SK-N-MC (cell line): ENCODE measurements at regions not wholly inside any gene's neighbourhood (a gene's known extent, or its start where the extent isn't known, plus 50 kb on each side); places are given as distances from the start of the nearest gene placed in this dataset.

Experiments used
- DNase-seq: peaks from one replicate; pipeline ENCODE4 v3.0.0-alpha.2; 2011; ENCODE audit warnings: low read depth, low spot score
- H3K27ac ChIP-seq: fragments of 200-600 bp; sonication (generic); 2 replicates; pipeline ENCODE4 v1.5.1; 2016; ENCODE audit warnings: mixed run types
- H3K36me3 ChIP-seq: fragments of 200-600 bp; sonication (generic); 2 replicates; pipeline ENCODE4 v1.6.1; 2017; ENCODE audit warnings: antibody characterized with exemption, low read length, mixed read lengths; ENCODE audit not compliant: insufficient read depth
- H3K4me3 ChIP-seq: fragments of 200-600 bp; sonication (generic); 2 replicates; pipeline ENCODE4 v1.5.1; 2016
- H3K9ac ChIP-seq: fragments of 200-600 bp; sonication (generic); 2 replicates; pipeline ENCODE4 v1.8.0; 2017; ENCODE audit warnings: mixed run types, mixed read lengths; ENCODE audit not compliant: insufficient read length
- H3K9me3 ChIP-seq: fragments of 200-600 bp; sonication (generic); 2 replicates; pipeline ENCODE4 v1.6.1; 2017; ENCODE audit warnings: low read depth, mild to moderate bottlenecking, antibody characterized with exemption, low read length, moderate library complexity, mixed read lengths
- EZH2 ChIP-seq: fragments of 200-600 bp; sonication (generic); IDR thresholded peaks from one replicate; pipeline ENCODE4 v1.6.1; 2017; ENCODE audit warnings: antibody characterized with exemption
- FOXP2 ChIP-seq: optimal IDR thresholded peaks from 2 replicates; pipeline ENCODE3; 2011; ENCODE audit warnings: mild to moderate bottlenecking, moderate library complexity; ENCODE audit not compliant: insufficient read depth; ENCODE audit errors: extremely low read length, control extremely low read depth
- POLR2AphosphoS5 ChIP-seq: IDR thresholded peaks from 2 replicates; pipeline ENCODE4 v1.6.1; 2012; ENCODE audit warnings: mild to moderate bottlenecking, low read depth, low read length, borderline replicate concordance

DNA sequence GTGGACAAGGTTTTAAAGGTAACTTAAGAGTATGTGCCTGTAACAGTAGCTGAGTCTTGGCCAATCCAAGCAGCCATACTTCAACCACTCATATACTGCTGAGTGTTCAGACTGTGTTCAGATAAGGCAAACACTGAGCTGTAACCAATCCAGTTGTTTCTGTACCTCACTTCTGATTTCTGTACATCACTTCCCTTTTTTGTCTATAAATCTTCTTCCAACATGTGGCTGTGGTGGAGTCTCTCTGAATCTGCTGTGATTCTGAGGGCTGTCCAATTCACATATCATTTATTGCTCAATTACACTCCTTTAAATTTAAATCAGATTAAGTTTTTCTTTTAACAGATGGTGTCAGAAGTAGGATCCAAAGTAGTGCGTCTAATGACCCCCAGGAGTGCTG, 149.5 kb upstream of the PHF14 start:
- DNase-seq: no peak
- TF ChIP-seq POLR2AphosphoS5: no peak
- no peaks in the 10 kb centered on the region for H3K9me3 ChIP-seq
- no peak overlapping the region for H3K4me3 ChIP-seq
- H3K9ac ChIP-seq: no peak overlapping the region
- no peaks in the 10 kb centered on the region for H3K36me3 ChIP-seq
- H3K27ac ChIP-seq: no peak overlapping the region

DNA sequence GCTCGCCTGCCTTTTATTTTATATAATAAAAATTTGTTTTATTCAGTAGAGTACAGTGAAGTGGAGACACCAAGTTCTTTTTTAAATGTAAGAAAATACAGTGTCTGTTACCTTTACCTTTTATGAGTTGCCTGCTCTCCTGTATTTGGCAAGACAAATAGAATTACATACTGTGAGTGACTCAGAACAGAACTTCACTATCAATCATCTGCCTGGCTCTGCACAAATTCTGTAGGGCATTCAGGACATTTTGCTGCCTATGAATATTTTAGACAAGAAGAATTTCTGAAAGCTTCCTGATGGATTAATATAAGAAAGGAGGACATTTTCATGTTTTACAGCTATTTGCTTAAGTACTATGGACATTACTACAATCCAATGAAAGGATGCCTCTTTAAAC, 135.4 kb upstream of the PHF14 start:
- Histone ChIP-seq H3K9me3 (no peaks in the 10 kb centered on the region), H3K27ac (no peak overlapping the region), H3K4me3 (no peak overlapping the region), H3K36me3 (no peaks in the 10 kb centered on the region), H3K9ac (no peak overlapping the region)
- TF ChIP-seq POLR2AphosphoS5 (no peak), FOXP2 (no peak), EZH2 (no peak)
- no peak for DNase-seq

DNA sequence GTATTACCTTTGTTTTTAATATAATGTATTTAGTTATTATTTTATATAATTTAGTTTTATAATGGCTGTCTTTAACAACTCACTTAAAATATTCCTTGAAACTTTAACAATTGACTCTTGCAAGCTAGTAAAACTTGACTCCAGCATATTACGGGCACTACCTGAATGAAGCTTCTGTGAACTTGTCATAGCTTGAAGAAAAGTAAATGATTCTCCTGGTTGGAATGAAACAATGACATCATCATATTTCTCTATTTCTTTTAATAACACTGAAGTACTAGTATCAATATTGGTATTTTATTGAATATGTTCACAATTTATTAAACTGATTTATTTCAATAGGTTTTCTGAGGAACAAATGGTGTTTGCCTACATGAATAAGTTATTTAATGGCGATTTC, 128.4 kb upstream of the PHF14 start:
- Histone ChIP-seq H3K4me3 (no peak overlapping the region), H3K9me3 (no peaks in the 10 kb centered on the region), H3K36me3 (no peaks in the 10 kb centered on the region), H3K27ac (no peak overlapping the region), H3K9ac (no peak overlapping the region)
- DNase-seq: no peak
- no peak for TF ChIP-seq EZH2
- no peak for TF ChIP-seq POLR2AphosphoS5
- no peak for TF ChIP-seq FOXP2

DNA sequence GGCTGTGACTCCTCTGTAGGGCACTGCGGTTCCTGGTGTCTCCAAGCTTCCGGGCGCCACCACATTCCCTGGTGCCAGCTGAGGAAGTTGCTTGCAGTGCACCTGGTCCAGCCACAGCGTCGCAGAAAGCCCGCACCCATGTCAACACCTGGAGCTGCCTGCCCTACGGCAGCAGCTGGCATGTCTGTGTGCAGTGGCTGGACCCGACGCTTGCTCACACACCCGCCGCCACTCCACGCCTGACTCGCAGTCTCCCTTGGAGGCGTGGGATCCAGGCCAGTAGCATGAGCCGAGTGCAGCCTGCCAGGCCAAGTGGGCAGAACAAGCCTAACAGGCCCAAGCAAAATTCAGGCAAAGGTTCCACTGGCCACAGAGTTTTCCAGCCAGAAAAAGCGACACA, 118.1 kb upstream of the PHF14 start:
- TF ChIP-seq FOXP2 (no peak), POLR2AphosphoS5 (no peak), EZH2 (no peak)
- Histone ChIP-seq H3K4me3 (no peak overlapping the region), H3K9ac (no peak overlapping the region), H3K27ac (no peak overlapping the region), H3K36me3 (no peaks in the 10 kb centered on the region), H3K9me3 (no peaks in the 10 kb centered on the region)
- DNase-seq: no peak

DNA sequence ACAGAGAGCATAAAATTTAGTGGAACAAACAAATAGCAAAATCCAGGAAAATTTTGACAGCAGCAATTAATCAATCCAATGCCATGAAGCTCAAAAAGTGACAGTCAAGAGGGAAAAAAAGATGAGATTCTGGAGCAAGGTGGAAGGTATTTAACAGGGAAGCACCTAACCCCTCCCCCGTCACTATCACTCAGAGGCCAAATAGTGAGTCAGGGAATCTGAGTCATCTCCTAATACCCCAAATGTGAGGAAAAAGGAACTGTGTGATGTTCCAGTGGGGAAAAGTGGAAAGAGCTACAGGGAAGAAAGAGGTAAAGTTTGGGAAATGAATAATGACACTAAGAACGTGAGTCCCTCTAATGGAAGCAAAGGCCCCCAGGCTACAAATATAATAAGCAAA, 113.2 kb upstream of the PHF14 start:
- Histone ChIP-seq H3K9ac (no peak overlapping the region), H3K9me3 (no peaks in the 10 kb centered on the region), H3K27ac (no peak overlapping the region), H3K4me3 (no peak overlapping the region), H3K36me3 (no peaks in the 10 kb centered on the region)
- TF ChIP-seq EZH2: no peak
- TF ChIP-seq POLR2AphosphoS5: no peak
- no peak for TF ChIP-seq FOXP2
- no peak for DNase-seq

DNA sequence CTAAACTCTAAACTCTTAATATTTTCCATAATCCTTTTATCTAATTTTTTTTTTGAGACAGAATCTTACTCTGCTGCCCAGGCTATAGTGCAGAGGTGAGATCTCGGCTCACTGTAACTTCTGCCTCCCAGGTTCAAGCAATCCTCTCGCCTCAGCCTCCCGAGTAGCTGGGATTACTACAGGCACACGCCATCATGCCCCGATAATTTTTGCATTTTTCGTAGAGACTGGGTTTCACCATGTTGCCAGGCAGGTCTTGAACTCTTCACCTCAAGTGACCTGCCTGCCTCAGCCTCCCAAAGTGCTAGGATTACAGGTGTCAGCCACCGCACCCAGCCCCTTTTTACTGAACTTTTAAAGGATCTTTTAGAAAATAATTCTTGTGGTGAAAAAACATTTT, 110.2 kb upstream of the PHF14 start:
- no peak for DNase-seq
- Histone ChIP-seq H3K9ac (no peak overlapping the region), H3K36me3 (no peaks in the 10 kb centered on the region), H3K27ac (no peak overlapping the region), H3K4me3 (no peak overlapping the region), H3K9me3 (no peaks in the 10 kb centered on the region)
- no peak for TF ChIP-seq EZH2
- TF ChIP-seq POLR2AphosphoS5: no peak
- TF ChIP-seq FOXP2: no peak

DNA sequence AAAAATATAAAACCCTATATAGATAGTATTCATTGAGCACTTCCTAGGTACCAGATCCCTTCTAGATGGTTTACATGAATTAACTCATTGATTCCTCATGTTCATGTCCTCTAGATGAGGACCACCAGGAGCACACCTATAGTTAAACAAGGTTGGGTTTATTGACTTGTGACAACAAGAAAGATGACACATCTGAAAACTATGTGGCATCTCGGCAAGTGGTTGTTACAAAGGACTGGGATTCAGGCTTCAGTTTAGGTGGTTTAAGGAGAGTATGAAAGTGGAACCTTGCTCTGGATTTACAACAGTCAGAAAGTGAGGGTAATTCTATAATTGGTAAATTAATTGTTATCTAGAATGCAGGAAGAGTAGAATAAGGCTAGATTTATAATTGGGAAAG, 99.0 kb upstream of the PHF14 start:
- H3K9me3 ChIP-seq: no peaks in the 10 kb centered on the region
- no peak overlapping the region for H3K9ac ChIP-seq
- DNase-seq: no peak
- no peak overlapping the region for H3K4me3 ChIP-seq
- TF ChIP-seq EZH2: no peak
- TF ChIP-seq FOXP2: no peak
- no peak overlapping the region for H3K27ac ChIP-seq
- H3K36me3 ChIP-seq: no peaks in the 10 kb centered on the region

DNA sequence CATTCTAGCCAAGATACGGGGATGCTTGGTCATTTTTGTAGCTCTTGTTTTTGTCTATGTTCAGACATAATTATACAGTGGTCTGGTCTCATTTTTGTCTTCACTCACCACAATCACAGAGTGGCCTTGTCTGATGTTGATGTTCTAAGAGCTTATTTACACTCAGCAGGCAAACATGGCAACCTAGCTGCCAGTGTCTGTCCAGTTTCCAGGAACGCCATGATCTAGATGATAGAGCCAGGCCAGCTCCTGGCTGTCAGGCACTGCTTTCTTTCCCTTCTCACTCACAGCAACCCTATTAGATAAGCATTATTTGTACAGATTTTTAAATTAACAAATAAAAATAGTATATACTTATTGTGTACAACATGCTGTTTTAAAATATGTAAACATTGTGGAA, 98.6 kb upstream of the PHF14 start:
- no peak for DNase-seq
- H3K9me3 ChIP-seq: no peaks in the 10 kb centered on the region
- no peak overlapping the region for H3K27ac ChIP-seq
- no peak overlapping the region for H3K4me3 ChIP-seq
- no peak overlapping the region for H3K9ac ChIP-seq
- TF ChIP-seq EZH2 (no peak), POLR2AphosphoS5 (no peak), FOXP2 (no peak)
- H3K36me3 ChIP-seq: no peaks in the 10 kb centered on the region

DNA sequence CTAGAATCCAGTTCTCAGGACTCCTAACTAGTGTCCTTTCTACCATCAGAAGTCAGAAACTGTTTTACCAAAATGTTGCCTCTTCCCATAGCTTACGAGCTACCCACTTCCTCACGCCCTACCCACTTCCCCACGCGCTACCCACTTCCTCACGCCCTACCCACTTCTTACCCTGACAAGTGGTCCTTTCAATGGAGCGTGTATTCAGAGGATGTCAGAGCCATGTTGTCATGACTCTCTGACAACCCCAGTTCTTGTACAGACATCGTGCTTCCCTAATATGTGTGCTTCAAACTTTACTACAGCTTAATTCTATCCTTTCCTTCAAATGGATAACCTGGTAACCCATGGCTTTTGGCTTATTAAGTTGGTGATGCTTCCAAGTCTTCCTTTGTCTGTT, 84.8 kb upstream of the PHF14 start:
- no peaks in the 10 kb centered on the region for H3K9me3 ChIP-seq
- TF ChIP-seq POLR2AphosphoS5 (no peak), FOXP2 (no peak), EZH2 (no peak)
- H3K9ac ChIP-seq: no peak overlapping the region
- no peak for DNase-seq
- no peak overlapping the region for H3K27ac ChIP-seq
- H3K4me3 ChIP-seq: no peak overlapping the region
- no peaks in the 10 kb centered on the region for H3K36me3 ChIP-seq

DNA sequence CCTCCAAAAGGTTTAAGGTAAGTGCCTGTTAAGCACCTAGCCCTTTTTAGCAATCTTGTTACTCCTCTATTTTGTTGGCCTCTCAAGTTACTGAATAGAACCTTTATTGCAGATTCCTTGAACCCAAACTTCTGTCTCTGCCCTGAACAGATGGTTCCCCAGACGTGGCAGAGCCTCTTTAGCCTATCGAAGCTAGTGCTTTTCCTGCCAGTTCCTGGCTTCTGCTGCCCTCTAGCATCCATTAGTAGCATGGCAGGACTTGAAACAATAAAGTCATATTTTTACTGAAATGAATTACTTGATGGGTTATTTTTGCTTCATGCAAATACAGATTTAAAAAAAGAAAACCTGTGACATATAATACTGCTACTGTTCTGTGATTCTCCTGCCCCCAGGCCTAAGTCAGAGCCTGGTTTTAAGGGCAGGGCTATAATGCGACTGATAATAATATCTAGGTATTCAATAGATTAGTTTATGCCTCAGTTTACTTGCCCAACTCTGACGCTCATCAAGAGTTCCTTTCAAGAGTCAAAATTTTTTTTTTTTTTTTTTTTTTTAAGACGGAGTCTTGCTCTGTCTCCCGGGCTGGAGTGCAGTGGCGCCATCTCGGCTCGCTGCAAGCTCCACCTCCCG, 84.3 kb upstream of the PHF14 start:
- no peak for TF ChIP-seq POLR2AphosphoS5
- TF ChIP-seq FOXP2: no peak
- TF ChIP-seq EZH2: no peak
- peak; percentile 50 for DNase-seq

More for the DNA sequence above, 84.3 kb upstream of the PHF14 start:
- Histone ChIP-seq H3K36me3 (no peaks in the 10 kb centered on the region), H3K9me3 (no peaks in the 10 kb centered on the region), H3K4me3 (no peak overlapping the region), H3K27ac (no peak overlapping the region), H3K9ac (no peak overlapping the region)
